ENCODE measurements at regions not wholly inside any gene's neighbourhood (a gene's known extent, or its start where the extent isn't known, plus 50 kb on each side); places are given as distances from the start of the nearest gene placed in this dataset.

GRCh38 chr2:120520929-120521912, 175.3 kb downstream of the INHBB start:
- 36 to 45% (median 44%) methylated on average over 13 of the region's 13 CpGs for WGBS, 4 donors
- ATAC-seq (peak in 1 of 4 donors; percentile 40), DNase-seq (no peak)
- H3K4me1 ChIP-seq, result peaks cover 0 to 38% (median 23%) of the 10 kb centered on the region in 12 donors
- H3K4me3 ChIP-seq, result no peak overlapping the region
- H3K27me3 ChIP-seq, result peaks cover 0 to 29% (median 0%) of the 10 kb centered on the region in 9 donors
- intact Hi-C loops (cut with DNase I), result loop anchor here in 1 of 10 donors (10.0 kb wide), 1 partner anchor 176 kb away; the partner anchor contains the start of gene INHBB
- H3K9me3 ChIP-seq, result no peaks in the 10 kb centered on the region
- TF ChIP-seq POLR2A (IDR thresholded peaks at IDR 0.05), result no peak
- TF ChIP-seq, protein P1, sequence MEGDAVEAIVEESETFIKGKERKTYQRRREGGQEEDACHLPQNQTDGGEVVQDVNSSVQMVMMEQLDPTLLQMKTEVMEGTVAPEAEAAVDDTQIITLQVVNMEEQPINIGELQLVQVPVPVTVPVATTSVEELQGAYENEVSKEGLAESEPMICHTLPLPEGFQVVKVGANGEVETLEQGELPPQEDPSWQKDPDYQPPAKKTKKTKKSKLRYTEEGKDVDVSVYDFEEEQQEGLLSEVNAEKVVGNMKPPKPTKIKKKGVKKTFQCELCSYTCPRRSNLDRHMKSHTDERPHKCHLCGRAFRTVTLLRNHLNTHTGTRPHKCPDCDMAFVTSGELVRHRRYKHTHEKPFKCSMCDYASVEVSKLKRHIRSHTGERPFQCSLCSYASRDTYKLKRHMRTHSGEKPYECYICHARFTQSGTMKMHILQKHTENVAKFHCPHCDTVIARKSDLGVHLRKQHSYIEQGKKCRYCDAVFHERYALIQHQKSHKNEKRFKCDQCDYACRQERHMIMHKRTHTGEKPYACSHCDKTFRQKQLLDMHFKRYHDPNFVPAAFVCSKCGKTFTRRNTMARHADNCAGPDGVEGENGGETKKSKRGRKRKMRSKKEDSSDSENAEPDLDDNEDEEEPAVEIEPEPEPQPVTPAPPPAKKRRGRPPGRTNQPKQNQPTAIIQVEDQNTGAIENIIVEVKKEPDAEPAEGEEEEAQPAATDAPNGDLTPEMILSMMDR (IDR thresholded peaks at IDR 0.05), result peak; percentile 53 to 79 (median 69)
- peak overlapping the region in 1 of 12 donors; percentile 64 for H3K27ac ChIP-seq
- no peaks in the 10 kb centered on the region for H3K36me3 ChIP-seq

GRCh38 chr2:120522151-120522751, 176.3 kb downstream of the INHBB start:
- peaks cover 0 to 29% (median 0%) of the 10 kb centered on the region in 9 donors for H3K27me3 ChIP-seq
- no peaks in the 10 kb centered on the region for H3K36me3 ChIP-seq
- peak overlapping the region in 3 of 12 donors; percentile 31 to 64 (median 56) for H3K27ac ChIP-seq
- intact Hi-C loops (cut with DNase I), result loop anchor here in 1 of 10 donors (10.0 kb wide), 1 partner anchor 177 kb away; the partner anchor contains the start of gene INHBB
- ATAC-seq, result peak; percentile 25 to 73 (median 58)
- WGBS, 4 donors, result 9 to 22% (median 18%) methylated on average over 14 to 33 of the region's 33 CpGs
- peaks cover 0 to 38% (median 20%) of the 10 kb centered on the region in 12 donors for H3K4me1 ChIP-seq
- H3K9me3 ChIP-seq, result no peaks in the 10 kb centered on the region
- peak in 2 of 5 donors; percentile 58 to 59 for DNase-seq
- H3K4me3 ChIP-seq, result no peak overlapping the region
- TF ChIP-seq, protein P1 (IDR thresholded peaks at IDR 0.05), result no peak
- no peak for TF ChIP-seq POLR2A (IDR thresholded peaks at IDR 0.05)

DNA sequence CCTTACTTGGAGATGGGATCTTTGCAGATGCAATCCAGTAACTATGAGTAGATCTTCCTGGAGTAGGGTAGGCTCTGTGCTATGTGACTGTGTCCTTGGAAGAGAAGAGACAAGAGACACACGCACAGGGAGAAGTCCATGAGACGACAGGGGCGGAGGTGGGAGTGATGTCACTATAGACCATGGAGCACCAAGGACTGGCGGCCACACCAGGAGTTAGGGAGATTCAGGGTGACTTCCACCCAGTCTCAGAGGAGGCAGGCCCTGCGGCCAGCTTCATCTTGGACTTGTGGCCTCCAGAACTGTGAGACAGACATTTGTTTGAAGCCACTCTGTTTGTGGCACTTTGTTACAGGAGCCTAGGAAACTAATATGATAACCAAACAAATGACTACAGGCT, 177.8 kb downstream of the INHBB start:
- intact Hi-C loops (cut with DNase I), result loop anchor here in 1 of 10 donors (10.0 kb wide), 1 partner anchor 179 kb away; the partner anchor contains the start of gene INHBB
- TF ChIP-seq, protein P1 (IDR thresholded peaks at IDR 0.05), result no peak
- no peak for TF ChIP-seq POLR2A (IDR thresholded peaks at IDR 0.05)
- H3K9me3 ChIP-seq, result no peaks in the 10 kb centered on the region
- 93 to 98% (median 97%) methylated on average over 5 of the region's 5 CpGs for WGBS, 4 donors
- ATAC-seq (no peak), DNase-seq (no peak)
- no peak overlapping the region for H3K4me3 ChIP-seq
- H3K27me3 ChIP-seq, result peaks cover 0 to 29% (median 0%) of the 10 kb centered on the region in 9 donors
- H3K27ac ChIP-seq, result no peak overlapping the region
- H3K36me3 ChIP-seq, result no peaks in the 10 kb centered on the region
- H3K4me1 ChIP-seq, result peaks cover 0 to 46% (median 21%) of the 10 kb centered on the region in 12 donors

Measured in heart left ventricle (tissue), 16 donors.